Smooth muscle cell (in vitro differentiated cells): ENCODE measurements at regions not wholly inside any gene's neighbourhood (a gene's known extent, or its start where the extent isn't known, plus 50 kb on each side); places are given as distances from the start of the nearest gene placed in this dataset.

Experiments used
- DNase-seq: peaks from one replicate; lab custom pipeline; 2025; ENCODE audit not compliant: unreplicated experiment; lab: John Stamatoyannopoulos, UW
- H2AFZ ChIP-seq: fragments of 200-600 bp; sonication (generic); 2 replicates; pipeline ENCODE4 v1.6.0; 2016; ENCODE audit warnings: antibody characterized with exemption, low read depth, mild to moderate bottlenecking
- H3F3A ChIP-seq: fragments of 200-600 bp; sonication (generic); 2 replicates; pipeline ENCODE4 v1.6.0; 2017; ENCODE audit warnings: antibody characterized with exemption, low read depth
- H3K27ac ChIP-seq: fragments of 200-600 bp; sonication (generic); 2 replicates; pipeline ENCODE4 v1.5.1; 2016; ENCODE audit warnings: low read depth, mild to moderate bottlenecking
- H3K27me3 ChIP-seq: fragments of 200-600 bp; sonication (generic); 2 replicates; pipeline ENCODE4 v1.6.1; 2016; ENCODE audit warnings: low read depth, mild to moderate bottlenecking
- H3K36me3 ChIP-seq: fragments of 200-600 bp; sonication (generic); 2 replicates; pipeline ENCODE4 v1.5.1; 2016; ENCODE audit warnings: low read depth
- H3K4me1 ChIP-seq: fragments of 200-600 bp; sonication (generic); 2 replicates; pipeline ENCODE4 v1.5.1; 2016; ENCODE audit warnings: low read depth
- H3K4me2 ChIP-seq: fragments of 200-600 bp; sonication (generic); 2 replicates; pipeline ENCODE4 v1.6.0; 2016; ENCODE audit warnings: mild to moderate bottlenecking
- H3K4me3 ChIP-seq: fragments of 200-600 bp; sonication (generic); 2 replicates; pipeline ENCODE4 v1.5.1; 2016; ENCODE audit warnings: mild to moderate bottlenecking
- H3K79me2 ChIP-seq: fragments of 200-600 bp; sonication (generic); 2 replicates; pipeline ENCODE4 v1.6.0; 2016; ENCODE audit warnings: low read depth, mild to moderate bottlenecking
- H3K9ac ChIP-seq: fragments of 200-600 bp; sonication (generic); 2 replicates; pipeline ENCODE4 v1.6.0; 2016; ENCODE audit warnings: low read depth
- H3K9me3 ChIP-seq: fragments of 200-600 bp; sonication (generic); replicated peaks from 2 replicates; pipeline ENCODE4 v1.5.1; 2016; ENCODE audit warnings: low read depth
- H4K20me1 ChIP-seq: fragments of 200-600 bp; sonication (generic); 2 replicates; pipeline ENCODE4 v1.6.0; 2016; ENCODE audit warnings: low read depth
- CTCF ChIP-seq: fragments of 200-600 bp; sonication (generic); IDR thresholded peaks from 2 replicates; pipeline ENCODE4 v1.5.1; 2017; ENCODE audit warnings: borderline replicate concordance, mild to moderate bottlenecking, antibody characterized with exemption; ENCODE audit not compliant: insufficient read depth, poor library complexity, severe bottlenecking
- WGBS: methylation state at CpG from one replicate; pipeline ENCODE4 v1.1.7; 2016; ENCODE audit warnings: low lambda C conversion rate; 5-methylcytosine and 5-hydroxymethylcytosine counted together

- no peak for TF ChIP-seq CTCF
- Histone ChIP-seq H3K36me3 (no peaks in the 10 kb centered on the region), H3K27me3 (no peaks in the 10 kb centered on the region), H3K9me3 (no peaks in the 10 kb centered on the region), H3K4me3 (no peak overlapping the region), H3F3A (no peaks in the 10 kb centered on the region), H2AFZ (no peak overlapping the region), H3K4me1 (no peaks in the 10 kb centered on the region), H4K20me1 (no peaks in the 10 kb centered on the region), H3K4me2 (no peak overlapping the region), H3K27ac (no peak overlapping the region), H3K79me2 (no peaks in the 10 kb centered on the region), H3K9ac (no peak overlapping the region)
- 67% methylated on average over 4 of the region's 4 CpGs for WGBS
- no peak for DNase-seq
These were observed 1539.5 kb upstream of the CELF4 start for GRCh38 chr18:39105104-39105503.

- Histone ChIP-seq H3K4me2 (no peak overlapping the region), H3K9me3 (no peaks in the 10 kb centered on the region), H3K27me3 (no peaks in the 10 kb centered on the region), H4K20me1 (no peaks in the 10 kb centered on the region), H3K9ac (no peak overlapping the region), H3K79me2 (no peaks in the 10 kb centered on the region), H3K4me3 (no peak overlapping the region), H3K4me1 (no peaks in the 10 kb centered on the region), H3K36me3 (no peaks in the 10 kb centered on the region), H2AFZ (no peak overlapping the region), H3F3A (no peaks in the 10 kb centered on the region), H3K27ac (no peak overlapping the region)
- TF ChIP-seq CTCF = no peak
- no peak for DNase-seq
- WGBS = 89% methylated on average over 3 of the region's 3 CpGs
These were observed 1507.4 kb upstream of the CELF4 start for GRCh38 chr18:39072970-39073369.

- Histone ChIP-seq H3K79me2 (no peaks in the 10 kb centered on the region), H3K4me1 (no peaks in the 10 kb centered on the region), H3K27ac (no peak overlapping the region), H3K4me3 (no peak overlapping the region), H3K36me3 (no peaks in the 10 kb centered on the region), H3K9ac (no peak overlapping the region), H4K20me1 (no peaks in the 10 kb centered on the region), H2AFZ (no peak overlapping the region), H3F3A (no peaks in the 10 kb centered on the region), H3K4me2 (no peak overlapping the region), H3K27me3 (no peaks in the 10 kb centered on the region), H3K9me3 (no peaks in the 10 kb centered on the region)
- DNase-seq = no peak
- TF ChIP-seq CTCF = no peak
- WGBS = 90% methylated on average over 1 of the region's 1 CpG
These were observed 1496.8 kb upstream of the CELF4 start for GRCh38 chr18:39062426-39062825.

- Histone ChIP-seq H3K9me3 (no peaks in the 10 kb centered on the region), H3K9ac (no peak overlapping the region), H3K4me3 (no peak overlapping the region), H3F3A (no peaks in the 10 kb centered on the region), H3K4me2 (no peak overlapping the region), H4K20me1 (no peaks in the 10 kb centered on the region), H3K27ac (no peak overlapping the region), H3K36me3 (no peaks in the 10 kb centered on the region), H3K79me2 (no peaks in the 10 kb centered on the region), H3K27me3 (no peaks in the 10 kb centered on the region), H3K4me1 (no peaks in the 10 kb centered on the region), H2AFZ (no peak overlapping the region)
- 94% methylated on average over 6 of the region's 6 CpGs for WGBS
- TF ChIP-seq CTCF = no peak
- DNase-seq = no peak
These were observed 1492.9 kb upstream of the CELF4 start for GRCh38 chr18:39058386-39059000.
